HG02885 (cell line): ENCODE measurements at regions not wholly inside any gene's neighbourhood (a gene's known extent, or its start where the extent isn't known, plus 50 kb on each side); places are given as distances from the start of the nearest gene placed in this dataset.
"Not testable (repeated sequence)": the region's sequence is repeated elsewhere in the genome, so short reads cannot be mapped to it uniquely, and the experiment has no call there.

ENCODE experiments used
- ATAC-seq: cut with Tn5 transposase; IDR thresholded peaks from one replicate; pipeline ENCODE4 v1.9.1; 2021; ENCODE audit warnings: mild to moderate bottlenecking; ENCODE audit not compliant: unreplicated experiment, poor library complexity

DNA sequence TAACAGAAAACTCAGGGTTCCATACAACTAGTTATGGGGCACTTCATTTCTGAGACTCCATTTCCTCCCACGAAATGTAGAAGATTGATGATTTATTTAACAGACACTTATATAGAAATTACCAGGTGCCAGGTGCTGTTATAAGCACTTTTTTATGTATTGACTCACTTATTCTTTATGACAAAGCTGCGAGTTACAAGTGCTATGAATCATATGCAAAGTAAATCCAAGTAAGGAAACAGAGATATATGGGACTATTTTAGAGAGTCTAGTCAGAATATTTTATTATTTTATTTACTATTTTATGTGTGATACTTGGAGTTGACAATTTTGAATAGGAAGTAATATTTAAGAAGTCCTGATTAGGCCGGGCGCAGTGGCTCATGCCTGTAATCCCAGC is 822.8 kb upstream of the C9orf72 start:
- no peak for ATAC-seq

DNA sequence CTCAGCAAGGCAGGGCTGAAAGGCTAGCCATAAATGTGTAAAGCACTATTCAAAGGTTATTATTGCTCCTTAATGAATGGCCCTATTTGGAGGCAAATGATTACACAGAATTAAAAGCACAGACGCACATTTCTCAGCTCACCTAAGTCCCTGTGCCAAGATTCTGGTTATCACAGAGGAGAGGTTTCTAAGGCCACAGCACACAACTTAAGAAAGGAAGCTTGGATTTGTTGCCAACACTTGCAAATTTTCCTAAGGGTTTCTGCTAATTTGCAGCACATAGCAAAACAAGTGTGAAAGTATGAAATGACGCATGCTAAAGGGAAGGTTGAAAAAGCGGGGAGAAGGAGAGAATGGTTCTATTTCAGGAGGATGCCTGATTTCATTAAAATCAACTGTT is 834.1 kb upstream of the C9orf72 start:
- no peak for ATAC-seq

- no peak for ATAC-seq
Observed at GRCh38 chr9:28409919-28410318, 836.6 kb upstream of the C9orf72 start.

- ATAC-seq, result no peak
Observed at GRCh38 chr9:28410411-28410810, 837.1 kb upstream of the C9orf72 start.

GRCh38 chr9:28413471-28413870 is 840.2 kb upstream of the C9orf72 start:
- ATAC-seq, result no peak

GRCh38 chr9:28423255-28423654 is 850.0 kb upstream of the C9orf72 start:
- no peak for ATAC-seq

DNA sequence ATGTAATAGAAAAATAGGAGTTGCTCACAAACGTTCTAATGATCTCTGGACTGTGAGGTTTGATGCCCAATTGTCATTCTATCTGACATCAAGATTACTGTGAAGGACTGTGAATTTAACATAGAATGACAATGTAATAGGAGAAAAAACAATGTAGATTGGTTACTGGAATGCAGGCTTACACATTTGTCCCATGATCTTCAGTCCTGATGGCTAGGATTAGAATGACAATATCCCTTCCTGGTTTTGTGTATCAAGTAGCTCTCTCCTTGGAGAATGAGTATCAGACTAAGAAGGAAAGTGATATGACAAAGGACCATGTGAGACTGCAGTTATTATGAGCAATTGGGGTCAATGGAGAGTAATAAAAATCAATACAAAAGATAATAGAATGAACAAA is 862.2 kb upstream of the C9orf72 start:
- ATAC-seq, result no peak

DNA sequence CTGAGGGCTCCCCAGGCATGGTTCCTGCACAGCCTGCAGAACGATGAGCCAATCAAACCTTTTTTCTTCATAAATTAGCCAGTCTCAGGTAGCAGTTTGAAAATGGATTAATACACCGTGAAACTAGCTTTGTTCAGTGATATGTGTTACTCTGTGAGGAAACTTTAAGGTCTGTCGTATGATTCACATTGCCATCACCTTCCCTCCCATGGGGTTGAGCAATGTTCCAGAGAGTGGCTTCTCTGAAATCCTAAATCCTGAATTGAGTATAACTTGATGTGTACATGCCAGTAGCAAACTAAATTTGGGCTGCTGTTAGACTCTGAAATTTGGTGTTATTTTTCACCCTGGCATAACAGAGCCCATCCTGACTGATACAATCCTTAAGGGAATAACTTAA is 866.4 kb upstream of the C9orf72 start:
- no peak for ATAC-seq

DNA sequence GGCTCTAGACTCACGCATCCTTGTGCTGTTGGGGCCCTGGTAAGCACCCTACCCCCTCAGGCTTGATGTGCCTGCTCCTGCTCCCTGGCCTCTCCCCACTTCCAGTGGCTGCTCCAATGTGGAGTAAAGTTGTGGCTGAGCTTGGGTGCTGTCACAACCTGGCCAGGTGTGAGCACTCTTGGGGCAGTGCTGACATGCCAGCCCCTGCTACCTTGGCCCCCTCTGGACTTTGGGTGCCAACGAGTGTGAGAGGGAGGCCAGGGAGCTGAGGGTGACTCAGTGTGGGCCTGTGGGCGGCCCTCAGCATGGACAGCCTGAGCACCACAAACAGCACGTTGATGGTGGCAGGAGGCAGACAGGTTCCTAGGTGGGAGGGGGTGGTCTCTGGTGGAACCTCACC is 870.2 kb upstream of the C9orf72 start:
- no peak for ATAC-seq

GRCh38 chr9:28444637-28445036 is 871.4 kb upstream of the C9orf72 start:
- no peak for ATAC-seq

- ATAC-seq, result no peak
Observed at GRCh38 chr9:28445211-28445610, 871.9 kb upstream of the C9orf72 start.

DNA sequence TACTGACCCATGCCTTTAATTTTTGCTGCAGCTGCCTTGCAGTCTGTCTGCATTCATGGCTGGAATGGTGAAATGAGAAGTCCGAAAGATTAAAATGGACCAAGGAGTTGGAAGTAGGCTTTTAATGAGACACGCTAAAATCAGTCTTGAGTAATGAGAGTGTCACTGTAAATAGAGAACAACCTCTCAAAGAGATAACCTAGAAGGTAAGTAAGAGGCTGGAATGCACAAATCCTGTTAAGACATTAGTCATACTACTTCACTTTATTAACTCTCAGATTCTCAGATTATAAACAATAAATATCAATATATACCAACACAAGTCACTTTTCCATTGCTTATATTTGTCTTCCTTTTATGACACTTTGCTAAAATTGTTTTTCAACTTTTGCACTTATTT is 880.6 kb upstream of the C9orf72 start:
- ATAC-seq, result no peak

GRCh38 chr9:28456861-28457260 is 883.6 kb upstream of the C9orf72 start:
- ATAC-seq, result no peak

DNA sequence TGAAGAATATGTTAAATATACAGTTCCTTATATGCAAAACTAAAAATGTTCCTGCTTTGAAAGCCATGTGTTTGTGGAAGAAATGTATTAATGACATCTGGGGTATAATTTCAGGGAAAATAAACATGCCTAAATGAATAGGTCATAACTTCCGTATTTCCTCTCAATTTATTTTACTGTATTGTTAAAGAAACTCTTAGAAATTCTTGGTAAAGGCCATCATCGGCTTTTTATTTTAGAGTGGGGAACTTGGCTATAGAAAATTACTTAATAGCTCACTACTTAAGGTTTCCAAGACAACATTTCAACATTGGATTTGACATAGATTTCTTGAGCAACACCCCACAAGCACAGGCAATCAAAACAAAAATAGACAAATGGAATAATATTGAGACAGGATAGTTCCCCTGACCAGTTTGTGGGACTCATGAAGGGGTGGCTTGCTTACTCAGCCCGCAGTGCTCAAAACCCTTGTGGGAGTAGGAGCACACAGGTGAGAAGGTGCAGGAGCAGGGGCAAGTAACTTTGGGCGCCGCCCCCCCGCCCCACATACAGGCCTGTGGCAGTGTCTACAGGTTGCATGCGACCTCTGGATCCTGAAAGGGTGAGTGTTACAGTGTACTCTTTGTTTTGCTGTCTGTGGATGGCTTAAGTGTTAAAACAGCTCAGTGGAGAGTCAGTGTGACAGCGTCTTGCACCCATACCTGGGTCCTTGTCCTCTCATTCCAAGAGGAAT is 891.4 kb upstream of the C9orf72 start:
- no peak for ATAC-seq

- ATAC-seq, result no peak
Observed at GRCh38 chr9:28471261-28471660, 898.0 kb upstream of the C9orf72 start.

- ATAC-seq, result no peak
Observed at GRCh38 chr9:28487561-28487960, 914.3 kb upstream of the C9orf72 start.

- no peak for ATAC-seq
Observed at GRCh38 chr9:28491121-28491520, 917.8 kb upstream of the C9orf72 start.

DNA sequence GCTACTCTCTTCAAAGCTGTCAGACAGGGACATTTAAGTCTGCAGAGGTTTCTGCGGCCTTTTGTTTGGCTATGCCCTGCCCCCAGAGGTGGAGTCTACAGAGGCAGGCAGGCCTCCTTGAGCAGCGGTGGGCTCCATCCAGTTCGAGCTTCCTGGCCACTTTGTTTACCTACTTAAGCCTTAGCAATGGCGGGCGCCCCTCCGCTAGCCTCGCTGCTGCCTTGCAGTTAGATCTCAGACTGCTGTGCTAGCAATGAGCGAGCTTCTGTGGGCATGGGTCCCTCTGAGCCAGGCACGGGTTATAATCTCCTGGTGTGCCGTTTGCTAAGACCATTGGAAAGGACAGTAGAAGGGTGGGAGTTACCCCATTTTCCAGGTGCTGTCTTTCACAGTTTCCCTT is 924.9 kb upstream of the C9orf72 start:
- not testable (repeated sequence) for ATAC-seq

DNA sequence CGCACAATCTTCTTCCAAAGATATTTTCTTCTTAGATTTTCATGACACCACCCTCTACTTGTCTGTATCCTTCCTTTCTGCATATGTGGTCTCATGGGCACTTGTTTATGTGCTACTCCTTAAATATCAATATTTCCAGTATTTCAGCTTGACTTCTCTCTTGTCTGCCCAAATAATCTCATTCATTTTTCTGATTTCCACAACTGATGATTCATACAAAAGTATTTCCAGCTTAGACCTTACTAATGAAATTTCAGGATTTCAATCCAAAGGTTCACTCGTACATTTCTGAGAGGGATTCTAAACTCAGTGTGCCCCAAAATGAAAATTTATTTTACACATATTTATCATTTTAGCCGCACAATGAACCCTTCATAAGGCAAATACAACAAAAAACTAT is 928.9 kb upstream of the C9orf72 start:
- no peak for ATAC-seq

GRCh38 chr9:28502741-28503140 is 929.5 kb upstream of the C9orf72 start:
- ATAC-seq, result no peak

DNA sequence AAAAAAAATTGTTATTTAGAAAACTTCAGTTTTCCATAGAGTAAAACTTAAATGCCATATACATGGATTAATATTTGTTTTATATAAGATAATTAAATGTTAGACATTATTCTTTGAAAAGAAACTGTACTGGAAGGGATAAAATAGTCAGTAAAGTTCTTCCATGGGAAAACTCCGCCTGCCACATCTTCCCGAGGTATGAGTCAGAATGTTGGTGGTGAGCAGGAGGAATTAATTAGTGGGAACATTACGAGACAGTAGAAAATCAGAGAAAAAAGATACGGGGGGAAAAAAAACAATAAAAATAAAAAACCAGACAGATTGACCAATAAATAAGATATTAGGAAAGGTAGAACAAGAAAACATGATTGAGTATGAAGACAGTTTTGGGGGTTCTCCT is 930.3 kb upstream of the C9orf72 start:
- ATAC-seq, result no peak

DNA sequence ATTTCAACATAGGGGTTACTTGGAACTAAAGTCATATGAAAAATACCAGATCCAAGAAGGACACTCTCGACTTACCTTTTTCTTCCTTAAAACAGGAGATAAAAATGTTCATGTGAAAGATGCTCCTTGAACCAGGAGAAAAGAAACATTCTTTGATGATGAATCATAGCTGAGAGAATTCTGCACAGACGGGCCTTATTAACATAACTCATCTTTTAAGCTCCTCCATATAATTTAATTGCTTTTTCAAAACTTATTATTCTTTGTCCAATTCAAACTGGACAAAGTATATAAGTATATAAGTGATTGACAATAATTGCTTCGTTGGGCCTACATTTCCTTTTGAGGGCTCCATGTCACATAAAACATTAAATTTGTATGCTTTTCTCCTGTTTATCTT is 945.2 kb upstream of the C9orf72 start:
- no peak for ATAC-seq

DNA sequence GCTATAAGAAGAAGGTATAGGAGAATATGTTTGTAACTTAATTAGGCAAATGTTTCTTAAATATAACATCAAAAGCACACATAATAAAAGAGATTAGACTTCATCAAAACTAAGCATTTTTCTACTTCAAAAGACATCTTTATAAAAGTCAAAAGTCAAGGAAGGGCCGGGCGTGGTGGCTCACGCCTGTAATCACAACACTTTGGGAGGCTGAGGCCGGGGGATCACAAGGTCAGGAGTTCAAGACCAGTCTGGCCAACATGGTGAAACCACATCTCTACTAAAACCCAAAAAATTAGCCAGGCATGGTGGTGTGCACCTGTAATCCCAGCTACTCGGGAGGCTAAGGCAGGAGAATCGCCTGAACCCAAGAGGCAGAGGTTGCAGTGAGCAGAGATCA is 951.0 kb upstream of the C9orf72 start:
- not testable (repeated sequence) for ATAC-seq
